HG03025 (cell line): ENCODE measurements at regions not wholly inside any gene's neighbourhood (a gene's known extent, or its start where the extent isn't known, plus 50 kb on each side); places are given as distances from the start of the nearest gene placed in this dataset.

Source experiments
- ATAC-seq: cut with Tn5 transposase; IDR thresholded peaks from one replicate; pipeline ENCODE4 v1.9.1; 2021; ENCODE audit warnings: mild to moderate bottlenecking, moderate library complexity; ENCODE audit not compliant: unreplicated experiment, low FRiP score

- no peak for ATAC-seq
Measured at GRCh38 chr4:110675426-110675825, 52.5 kb upstream of the PITX2 start.

GRCh38 chr4:110676241-110676640, 53.4 kb upstream of the PITX2 start:
- ATAC-seq = no peak

GRCh38 chr4:110678517-110679227, 55.8 kb upstream of the PITX2 start:
- no peak for ATAC-seq

- no peak for ATAC-seq
Measured at GRCh38 chr4:110680265-110680664, 57.4 kb upstream of the PITX2 start.

- ATAC-seq = no peak
Measured at GRCh38 chr4:110681381-110681780, 58.5 kb upstream of the PITX2 start.

- no peak for ATAC-seq
Measured at GRCh38 chr4:110682311-110682710, 59.4 kb upstream of the PITX2 start.

GRCh38 chr4:110683601-110684000, 60.7 kb upstream of the PITX2 start:
- no peak for ATAC-seq

- no peak for ATAC-seq
Measured at GRCh38 chr4:110702326-110702725, 79.4 kb upstream of the PITX2 start.

- ATAC-seq = no peak
Measured at GRCh38 chr4:110704748-110705439, 82.0 kb upstream of the PITX2 start.

GRCh38 chr4:110705440-110705782, 82.5 kb upstream of the PITX2 start:
- no peak for ATAC-seq

GRCh38 chr4:110710070-110710469, 87.2 kb upstream of the PITX2 start:
- ATAC-seq = no peak

GRCh38 chr4:110712486-110712885, 89.6 kb upstream of the PITX2 start:
- ATAC-seq = no peak

- ATAC-seq = no peak
Measured at GRCh38 chr4:110730318-110730717, 107.4 kb upstream of the PITX2 start.

GRCh38 chr4:110733901-110734300, 111.0 kb upstream of the PITX2 start:
- ATAC-seq = no peak

GRCh38 chr4:110735686-110736085, 112.8 kb upstream of the PITX2 start:
- no peak for ATAC-seq

GRCh38 chr4:110737931-110738330, 115.1 kb upstream of the PITX2 start:
- no peak for ATAC-seq

- ATAC-seq = no peak
Measured at GRCh38 chr4:110742143-110742542, 119.3 kb upstream of the PITX2 start.

- ATAC-seq = no peak
Measured at GRCh38 chr4:110748071-110748470, 125.2 kb upstream of the PITX2 start.

- ATAC-seq = no peak
Measured at GRCh38 chr4:110751183-110751582, 128.3 kb upstream of the PITX2 start.

GRCh38 chr4:110751986-110752385, 129.1 kb upstream of the PITX2 start:
- ATAC-seq = no peak

- ATAC-seq = no peak
Measured at GRCh38 chr4:110753466-110753865, 130.6 kb upstream of the PITX2 start.

- ATAC-seq = no peak
Measured at GRCh38 chr4:110754716-110755115, 131.8 kb upstream of the PITX2 start.
